ENCODE measurements at regions not wholly inside any gene's neighbourhood (a gene's known extent, or its start where the extent isn't known, plus 50 kb on each side); places are given as distances from the start of the nearest gene placed in this dataset.

- Histone ChIP-seq H3K27ac (no peak overlapping the region), H3K4me3 (no peak overlapping the region)
- DNase-seq (ENCODE audit: low spot score) = no peak
- TF ChIP-seq CTCF (IDR thresholded peaks at IDR 0.05) = no peak
These were observed 133.0 kb upstream of the CADM2 start for GRCh38 chr3:84825817-84826216.

GRCh38 chr3:84830476-84830875 lies 128.3 kb upstream of the CADM2 start:
- DNase-seq (ENCODE audit: low spot score) = no peak
- H3K27ac ChIP-seq = no peak overlapping the region
- H3K4me3 ChIP-seq = no peak overlapping the region
- TF ChIP-seq CTCF (IDR thresholded peaks at IDR 0.05) = no peak

- H3K27ac ChIP-seq = no peak overlapping the region
- TF ChIP-seq CTCF (IDR thresholded peaks at IDR 0.05) = no peak
- no peak overlapping the region for H3K4me3 ChIP-seq
- DNase-seq (ENCODE audit: low spot score) = no peak
These were observed 123.4 kb upstream of the CADM2 start for GRCh38 chr3:84835366-84835765.

- no peak for DNase-seq (ENCODE audit: low spot score)
These were observed 121.8 kb upstream of the CADM2 start for GRCh38 chr3:84836961-84837360.

GRCh38 chr3:84877092-84877491 lies 81.7 kb upstream of the CADM2 start:
- H3K27ac ChIP-seq = no peak overlapping the region
- TF ChIP-seq CTCF (IDR thresholded peaks at IDR 0.05) = no peak
- no peak for DNase-seq (ENCODE audit: low spot score)
- no peak overlapping the region for H3K4me3 ChIP-seq

More at GRCh38 chr3:84836961-84837360, 121.8 kb upstream of the CADM2 start:
- Histone ChIP-seq H3K4me3 (no peak overlapping the region), H3K27ac (no peak overlapping the region)
- no peak for TF ChIP-seq CTCF (IDR thresholded peaks at IDR 0.05)

- H3K27ac ChIP-seq = no peak overlapping the region
- H3K4me3 ChIP-seq = no peak overlapping the region
- no peak for TF ChIP-seq CTCF (IDR thresholded peaks at IDR 0.05)
- DNase-seq (ENCODE audit: low spot score) = no peak
These were observed 77.5 kb upstream of the CADM2 start for GRCh38 chr3:84881288-84881687.

- no peak for DNase-seq (ENCODE audit: low spot score)
- H3K27ac ChIP-seq = no peak overlapping the region
- no peak overlapping the region for H3K4me3 ChIP-seq
- no peak for TF ChIP-seq CTCF (IDR thresholded peaks at IDR 0.05)
These were observed 73.4 kb upstream of the CADM2 start for GRCh38 chr3:84885199-84885882.

Data from coronary artery (tissue), 2 donors.